ENCODE measurements at regions not wholly inside any gene's neighbourhood (a gene's known extent, or its start where the extent isn't known, plus 50 kb on each side); places are given as distances from the start of the nearest gene placed in this dataset.

GRCh38 chr10:27383595-27384542 is 120.2 kb upstream of the RAB18 start:
- ChIA-PET CTCF (interaction anchor here (1.0 kb wide), 1 partner anchor 14 kb away, joined by 4 read pairs; no protein-coding TSS in a partner anchor), POLR2A (no interaction called here)
- dilution Hi-C loops (cut with MboI; ENCODE audit: extremely low pct_ligation_motif_present, low sequenced_read_pairs): no loop called here
- Histone ChIP-seq H3K4me3 (replicated peaks in 1 of 3; ENCODE audit: insufficient read depth in 1 of 3, low read depth in 1 of 3, low read length in 3 of 3) (no peak overlapping the region), H3K27ac (ENCODE audit: insufficient read depth, low read depth, low read length) (no peak overlapping the region), H4K20me1 (replicated peaks; ENCODE audit: control insufficient read depth, extremely low read depth, insufficient read depth, low read length) (no peaks in the 10 kb centered on the region), H3K4me1 (ENCODE audit: control insufficient read depth, extremely low read depth, insufficient read depth, low read length) (peaks cover 8% of the 10 kb centered on the region), H3K9ac (replicated peaks; ENCODE audit: extremely low read depth, insufficient read depth, low read length) (no peak overlapping the region), H3K79me2 (ENCODE audit: control insufficient read depth, insufficient read depth, low read length) (no peaks in the 10 kb centered on the region), H2AFZ (ENCODE audit: low read depth, low read length) (peak overlapping the region; percentile 54), H3K9me1 (replicated peaks; ENCODE audit: control insufficient read depth, extremely low read depth, insufficient read depth, low read length) (no peaks in the 10 kb centered on the region), H3K4me2 (ENCODE audit: insufficient read depth, low read length) (peak overlapping the region; percentile 8), H3K36me3 (ENCODE audit: control insufficient read depth in 2 of 2, extremely low read depth in 1 of 2, insufficient read depth in 2 of 2, low read length in 2 of 2) (no peaks in the 10 kb centered on the region), H3K9me3 (replicated peaks; ENCODE audit: control insufficient read depth, insufficient read depth, low read length) (no peaks in the 10 kb centered on the region), H3K27me3 (ENCODE audit: control insufficient read depth in 2 of 2, insufficient read depth in 2 of 2, low read length in 2 of 2) (no peaks in the 10 kb centered on the region)
- intact Hi-C loops (cut with micrococcal nuclease): loop anchor here (5.0 kb wide), 1 partner anchor 118 kb away; the partner anchor contains the start of gene RAB18
- FAIRE-seq (peak; percentile 69), DNase-seq (ENCODE audit: low read depth, low spot score) (peak; percentile 59)
- no TSS peak for BruUV-seq (replicated peaks)
- TF ChIP-seq CTCF (IDR thresholded peaks at IDR 0.05; ENCODE audit: extremely low read depth in 1 of 2, insufficient read depth in 1 of 2, low read depth in 1 of 2, low read length in 2 of 2) (no peak), GATA2 (IDR thresholded peaks at IDR 0.05; ENCODE audit: insufficient read depth, insufficient read length, low read depth, low read length) (no peak), POLR2A (IDR thresholded peaks at IDR 0.05; ENCODE audit: low read depth, low read length) (no peak), FOS (IDR thresholded peaks at IDR 0.05; ENCODE audit: borderline replicate concordance, insufficient read depth, low read length) (peak; percentile 44), MAX (IDR thresholded peaks at IDR 0.05; ENCODE audit: insufficient read depth, insufficient read length) (no peak), MYC (IDR thresholded peaks at IDR 0.05; ENCODE audit: low read depth, low read length) (no peak), JUN (IDR thresholded peaks at IDR 0.05; ENCODE audit: borderline replicate concordance, insufficient read depth, insufficient read length, low read depth) (peak; percentile 28), POLR2AphosphoS5 (IDR thresholded peaks at IDR 0.05; ENCODE audit: insufficient read depth, low read depth, low read length) (no peak)
